ENCODE measurements at regions not wholly inside any gene's neighbourhood (a gene's known extent, or its start where the extent isn't known, plus 50 kb on each side); places are given as distances from the start of the nearest gene placed in this dataset.

- ChIA-PET POLR2A (no interaction called here), CTCF (no interaction called here)
- no peak for DNase-seq (ENCODE audit: low read depth, low spot score)
These were observed 120.9 kb upstream of the MTNR1B start for GRCh38 chr11:92848578-92848977.

GRCh38 chr11:92850296-92850826 is 119.1 kb upstream of the MTNR1B start:
- no peak for TF ChIP-seq CTCF (IDR thresholded peaks at IDR 0.05; ENCODE audit: low read depth, low read length)
- H3K4me3 ChIP-seq (ENCODE audit: low read depth, low read length) = no peak overlapping the region
- POLR2A ChIA-PET = no interaction called here
- no peaks in the 10 kb centered on the region for H3K27me3 ChIP-seq (ENCODE audit: control insufficient read depth, insufficient read depth, low read length)
- no peaks in the 10 kb centered on the region; the same call in 1 of the 2 replicates for H3K9me3 ChIP-seq (ENCODE audit: control insufficient read depth, insufficient read depth, low read length)
- no peak for DNase-seq (ENCODE audit: low read depth, low spot score)
- no peak overlapping the region for H3K27ac ChIP-seq (ENCODE audit: low read depth, low read length)
- CTCF ChIA-PET = no interaction called here

More at GRCh38 chr11:92848578-92848977, 120.9 kb upstream of the MTNR1B start:
- no peaks in the 10 kb centered on the region for H3K9me3 ChIP-seq (ENCODE audit: control insufficient read depth, insufficient read depth, low read length)
- no peak for TF ChIP-seq CTCF (IDR thresholded peaks at IDR 0.05; ENCODE audit: low read depth, low read length)
- no peak overlapping the region for H3K27ac ChIP-seq (ENCODE audit: low read depth, low read length)
- H3K27me3 ChIP-seq (ENCODE audit: control insufficient read depth, insufficient read depth, low read length) = no peaks in the 10 kb centered on the region
- H3K4me3 ChIP-seq (ENCODE audit: low read depth, low read length) = no peak overlapping the region

GRCh38 chr11:92852229-92852628 is 117.2 kb upstream of the MTNR1B start:
- DNase-seq (ENCODE audit: low read depth, low spot score) = no peak
- H3K27me3 ChIP-seq (ENCODE audit: control insufficient read depth, insufficient read depth, low read length) = no peaks in the 10 kb centered on the region
- ChIA-PET POLR2A (no interaction called here), CTCF (no interaction called here)
- no peak overlapping the region for H3K27ac ChIP-seq (ENCODE audit: low read depth, low read length)
- no peak overlapping the region for H3K4me3 ChIP-seq (ENCODE audit: low read depth, low read length)
- H3K9me3 ChIP-seq (ENCODE audit: control insufficient read depth, insufficient read depth, low read length) = no peaks in the 10 kb centered on the region; the same call in 1 of the 2 replicates
- no peak for TF ChIP-seq CTCF (IDR thresholded peaks at IDR 0.05; ENCODE audit: low read depth, low read length)

GRCh38 chr11:92852946-92853345 is 116.5 kb upstream of the MTNR1B start:
- no peaks in the 10 kb centered on the region for H3K27me3 ChIP-seq (ENCODE audit: control insufficient read depth, insufficient read depth, low read length)
- ChIA-PET POLR2A (no interaction called here), CTCF (no interaction called here)
- H3K4me3 ChIP-seq (ENCODE audit: low read depth, low read length) = no peak overlapping the region
- H3K27ac ChIP-seq (ENCODE audit: low read depth, low read length) = no peak overlapping the region
- no peak for TF ChIP-seq CTCF (IDR thresholded peaks at IDR 0.05; ENCODE audit: low read depth, low read length)
- no peak for DNase-seq (ENCODE audit: low read depth, low spot score)
- no peaks in the 10 kb centered on the region; the same call in 1 of the 2 replicates for H3K9me3 ChIP-seq (ENCODE audit: control insufficient read depth, insufficient read depth, low read length)

- ChIA-PET POLR2A (no interaction called here), CTCF (interaction anchor here (0.6 kb wide), 1 partner anchor 10 kb away, joined by 3 read pairs; no protein-coding TSS in a partner anchor)
- no peaks in the 10 kb centered on the region for H3K27me3 ChIP-seq (ENCODE audit: control insufficient read depth, insufficient read depth, low read length)
- no peaks in the 10 kb centered on the region; the same call in 1 of the 2 replicates for H3K9me3 ChIP-seq (ENCODE audit: control insufficient read depth, insufficient read depth, low read length)
- no peak overlapping the region for H3K27ac ChIP-seq (ENCODE audit: low read depth, low read length)
- no peak for DNase-seq (ENCODE audit: low read depth, low spot score)
- TF ChIP-seq CTCF (IDR thresholded peaks at IDR 0.05; ENCODE audit: low read depth, low read length) = no peak
- no peak overlapping the region for H3K4me3 ChIP-seq (ENCODE audit: low read depth, low read length)
These were observed 115.3 kb upstream of the MTNR1B start for GRCh38 chr11:92854162-92854561.

Measured in AG04450 (cell line).